ENCODE measurements at regions not wholly inside any gene's neighbourhood (a gene's known extent, or its start where the extent isn't known, plus 50 kb on each side); places are given as distances from the start of the nearest gene placed in this dataset.

GRCh38 chr18:44409515-44409914 is 271.2 kb upstream of the SETBP1 start:
- POLR2A ChIA-PET (ENCODE audit: low non-redundant PET), result no interaction called here
- no peak for TF ChIP-seq CTCF (conservative IDR thresholded peaks at IDR 0.05; ENCODE audit: low read depth, low read length)
- no peak for TF ChIP-seq EZH2 (IDR thresholded peaks at IDR 0.05; ENCODE audit: borderline replicate concordance, low read depth, low read length, poor library complexity, severe bottlenecking)
- CTCF ChIA-PET, result no interaction called here
- BruUV-seq (replicated peaks), result no TSS peak
- H3K27me3 ChIP-seq (replicated peaks; ENCODE audit: insufficient read depth, low read depth, low read length, poor library complexity), result no peaks in the 10 kb centered on the region
- no peak overlapping the region for H3K4me3 ChIP-seq (ENCODE audit: low read depth, low read length, poor library complexity, severe bottlenecking)
- H3K36me3 ChIP-seq (ENCODE audit: insufficient read depth, low read length, poor library complexity, severe bottlenecking), result no peaks in the 10 kb centered on the region
- peaks cover 9% of the 10 kb centered on the region for H3K9me3 ChIP-seq (ENCODE audit: low read depth, low read length, poor library complexity, severe bottlenecking)
- H3K4me1 ChIP-seq (ENCODE audit: insufficient read depth, low read length, poor library complexity, severe bottlenecking), result no peaks in the 10 kb centered on the region
- no peak for DNase-seq (ENCODE audit: low spot score)
- intact Hi-C loops (cut with micrococcal nuclease; ENCODE audit: unreplicated experiment), result no loop called here
- H3K27ac ChIP-seq (ENCODE audit: low read depth, low read length, poor library complexity, severe bottlenecking), result no peak overlapping the region

- Histone ChIP-seq H3K9me3 (ENCODE audit: low read depth, low read length, poor library complexity, severe bottlenecking) (peaks cover 7% of the 10 kb centered on the region), H3K36me3 (ENCODE audit: insufficient read depth, low read length, poor library complexity, severe bottlenecking) (no peaks in the 10 kb centered on the region), H3K27ac (ENCODE audit: low read depth, low read length, poor library complexity, severe bottlenecking) (no peak overlapping the region), H3K4me1 (ENCODE audit: insufficient read depth, low read length, poor library complexity, severe bottlenecking) (no peaks in the 10 kb centered on the region), H3K4me3 (ENCODE audit: low read depth, low read length, poor library complexity, severe bottlenecking) (no peak overlapping the region), H3K27me3 (replicated peaks; ENCODE audit: insufficient read depth, low read depth, low read length, poor library complexity) (no peaks in the 10 kb centered on the region)
- CTCF ChIA-PET, result no interaction called here
- TF ChIP-seq CTCF (conservative IDR thresholded peaks at IDR 0.05; ENCODE audit: low read depth, low read length) (no peak), EZH2 (IDR thresholded peaks at IDR 0.05; ENCODE audit: borderline replicate concordance, low read depth, low read length, poor library complexity, severe bottlenecking) (no peak)
- DNase-seq (ENCODE audit: low spot score), result no peak
- intact Hi-C loops (cut with micrococcal nuclease; ENCODE audit: unreplicated experiment), result no loop called here
- POLR2A ChIA-PET (ENCODE audit: low non-redundant PET), result no interaction called here
- no TSS peak for BruUV-seq (replicated peaks)
Observed at GRCh38 chr18:44410740-44411139, 269.9 kb upstream of the SETBP1 start.

- H3K9me3 ChIP-seq (ENCODE audit: low read depth, low read length, poor library complexity, severe bottlenecking), result peaks cover 5% of the 10 kb centered on the region
- H3K27ac ChIP-seq (ENCODE audit: low read depth, low read length, poor library complexity, severe bottlenecking), result no peak overlapping the region
- H3K4me3 ChIP-seq (ENCODE audit: low read depth, low read length, poor library complexity, severe bottlenecking), result no peak overlapping the region
- H3K4me1 ChIP-seq (ENCODE audit: insufficient read depth, low read length, poor library complexity, severe bottlenecking), result no peaks in the 10 kb centered on the region
- intact Hi-C loops (cut with micrococcal nuclease; ENCODE audit: unreplicated experiment), result no loop called here
- CTCF ChIA-PET, result no interaction called here
- no peaks in the 10 kb centered on the region for H3K27me3 ChIP-seq (replicated peaks; ENCODE audit: insufficient read depth, low read depth, low read length, poor library complexity)
- no peaks in the 10 kb centered on the region for H3K36me3 ChIP-seq (ENCODE audit: insufficient read depth, low read length, poor library complexity, severe bottlenecking)
- no peak for TF ChIP-seq EZH2 (IDR thresholded peaks at IDR 0.05; ENCODE audit: borderline replicate concordance, low read depth, low read length, poor library complexity, severe bottlenecking)
- TF ChIP-seq CTCF (conservative IDR thresholded peaks at IDR 0.05; ENCODE audit: low read depth, low read length), result no peak
- POLR2A ChIA-PET (ENCODE audit: low non-redundant PET), result no interaction called here
- DNase-seq (ENCODE audit: low spot score), result no peak
- no TSS peak for BruUV-seq (replicated peaks)
Observed at GRCh38 chr18:44411262-44411905, 269.3 kb upstream of the SETBP1 start.

Measured in A673 (cell line).